SJSA1 (cell line): ENCODE measurements at regions not wholly inside any gene's neighbourhood (a gene's known extent, or its start where the extent isn't known, plus 50 kb on each side); places are given as distances from the start of the nearest gene placed in this dataset.

Experiments used
- DNase-seq, 2 experiments: peaks; one replicate each; pipeline ENCODE4 v3.0.0-alpha.2; 2015 to 2020; ENCODE audit warnings: low spot score in 2 of 2, low read depth in 1 of 2
- H3K27ac ChIP-seq: fragments of 250-450 bp; sonication (Bioruptor Pico); 2 replicates; pipeline ENCODE4 v1.5.1; 2020; ENCODE audit warnings: mild to moderate bottlenecking, moderate library complexity
- H3K27me3 ChIP-seq: fragments of 250-450 bp; sonication (Bioruptor Pico); replicated peaks from 2 replicates; pipeline ENCODE4 v1.5.1; 2020; ENCODE audit warnings: mild to moderate bottlenecking, moderate library complexity
- H3K36me3 ChIP-seq: fragments of 250-450 bp; sonication (Bioruptor Pico); 2 replicates; pipeline ENCODE4 v1.5.1; 2020; ENCODE audit warnings: mild to moderate bottlenecking
- H3K4me1 ChIP-seq: fragments of 250-450 bp; sonication (Bioruptor Pico); replicated peaks from 2 replicates; pipeline ENCODE4 v1.6.1; 2021; ENCODE audit warnings: mild to moderate bottlenecking
- H3K4me3 ChIP-seq: fragments of 250-450 bp; sonication (Bioruptor Pico); 2 replicates; pipeline ENCODE4 v1.5.1; 2020; ENCODE audit warnings: mild to moderate bottlenecking
- H3K9me3 ChIP-seq: fragments of 250-450 bp; sonication (Bioruptor Pico); replicated peaks from 2 replicates; pipeline ENCODE4 v1.5.1; 2020; ENCODE audit warnings: mild to moderate bottlenecking

GRCh38 chr3:151581035-151581434, 120.2 kb upstream of the IGSF10 start:
- DNase-seq = no peak
- H3K4me3 ChIP-seq = no peak overlapping the region
- peaks cover 19% of the 10 kb centered on the region for H3K4me1 ChIP-seq
- H3K9me3 ChIP-seq = no peaks in the 10 kb centered on the region
- H3K36me3 ChIP-seq = no peaks in the 10 kb centered on the region
- no peaks in the 10 kb centered on the region for H3K27me3 ChIP-seq
- H3K27ac ChIP-seq = peak overlapping the region; percentile 90

GRCh38 chr3:151580591-151580990, 119.7 kb upstream of the IGSF10 start:
- DNase-seq = peak in 1 of 2 experiments; percentile 85
- Histone ChIP-seq H3K27me3 (no peaks in the 10 kb centered on the region), H3K36me3 (no peaks in the 10 kb centered on the region), H3K27ac (peak overlapping the region; percentile 90), H3K9me3 (no peaks in the 10 kb centered on the region), H3K4me3 (no peak overlapping the region), H3K4me1 (peaks cover 19% of the 10 kb centered on the region)

- H3K27me3 ChIP-seq = no peaks in the 10 kb centered on the region
- peak overlapping the region; percentile 90 for H3K27ac ChIP-seq
- H3K4me1 ChIP-seq = peaks cover 19% of the 10 kb centered on the region
- no peak for DNase-seq
- H3K9me3 ChIP-seq = no peaks in the 10 kb centered on the region
- no peaks in the 10 kb centered on the region for H3K36me3 ChIP-seq
- H3K4me3 ChIP-seq = no peak overlapping the region
Observed at GRCh38 chr3:151579571-151580270, 118.9 kb upstream of the IGSF10 start.

- no peak overlapping the region for H3K27ac ChIP-seq
- no peaks in the 10 kb centered on the region for H3K9me3 ChIP-seq
- no peak overlapping the region for H3K4me3 ChIP-seq
- DNase-seq = no peak
- no peaks in the 10 kb centered on the region for H3K27me3 ChIP-seq
- no peaks in the 10 kb centered on the region for H3K36me3 ChIP-seq
- H3K4me1 ChIP-seq = peaks cover 19% of the 10 kb centered on the region
Observed at GRCh38 chr3:151578495-151578894, 117.6 kb upstream of the IGSF10 start.

- Histone ChIP-seq H3K4me1 (peaks cover 17% of the 10 kb centered on the region), H3K4me3 (no peak overlapping the region), H3K9me3 (no peaks in the 10 kb centered on the region), H3K36me3 (no peaks in the 10 kb centered on the region), H3K27me3 (no peaks in the 10 kb centered on the region), H3K27ac (no peak overlapping the region)
- no peak for DNase-seq
Observed at GRCh38 chr3:151576511-151577137, 115.8 kb upstream of the IGSF10 start.

GRCh38 chr3:151568184-151568583, 107.3 kb upstream of the IGSF10 start:
- H3K9me3 ChIP-seq = no peaks in the 10 kb centered on the region
- no peaks in the 10 kb centered on the region for H3K27me3 ChIP-seq
- no peaks in the 10 kb centered on the region for H3K4me1 ChIP-seq
- H3K36me3 ChIP-seq = no peaks in the 10 kb centered on the region
- no peak overlapping the region for H3K27ac ChIP-seq
- no peak for DNase-seq
- H3K4me3 ChIP-seq = no peak overlapping the region

DNA sequence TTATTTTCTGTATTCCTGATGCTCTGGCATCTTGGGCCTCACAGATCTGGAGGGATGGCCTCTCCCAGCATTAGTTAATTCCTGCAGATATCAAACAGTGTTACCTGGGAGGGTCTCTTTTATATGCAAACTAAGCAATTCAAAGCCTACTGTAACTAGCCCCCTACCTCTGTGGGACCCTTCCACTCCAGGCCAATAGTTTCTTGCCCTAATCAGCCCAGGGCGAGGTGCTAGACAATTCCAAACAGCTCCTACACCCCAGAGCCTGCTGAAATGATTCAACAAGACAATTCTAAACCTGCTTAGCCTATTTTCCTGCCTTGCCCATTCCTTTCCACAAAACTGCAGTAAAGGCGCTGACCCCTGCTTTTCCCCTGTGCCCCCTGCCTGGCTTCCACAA, 106.6 kb upstream of the IGSF10 start:
- no peaks in the 10 kb centered on the region for H3K9me3 ChIP-seq
- H3K4me1 ChIP-seq = no peaks in the 10 kb centered on the region
- H3K27ac ChIP-seq = no peak overlapping the region
- no peaks in the 10 kb centered on the region for H3K27me3 ChIP-seq
- DNase-seq = no peak
- H3K4me3 ChIP-seq = no peak overlapping the region
- no peaks in the 10 kb centered on the region for H3K36me3 ChIP-seq

GRCh38 chr3:151564261-151564660, 103.4 kb upstream of the IGSF10 start:
- Histone ChIP-seq H3K36me3 (no peaks in the 10 kb centered on the region), H3K4me1 (no peaks in the 10 kb centered on the region), H3K9me3 (no peaks in the 10 kb centered on the region), H3K27me3 (no peaks in the 10 kb centered on the region), H3K4me3 (no peak overlapping the region), H3K27ac (no peak overlapping the region)
- no peak for DNase-seq

- Histone ChIP-seq H3K9me3 (no peaks in the 10 kb centered on the region), H3K4me3 (no peak overlapping the region), H3K36me3 (no peaks in the 10 kb centered on the region), H3K27ac (no peak overlapping the region), H3K4me1 (no peaks in the 10 kb centered on the region), H3K27me3 (no peaks in the 10 kb centered on the region)
- DNase-seq = no peak
Observed at GRCh38 chr3:151563305-151563704, 102.4 kb upstream of the IGSF10 start.

GRCh38 chr3:151562891-151563290, 102.0 kb upstream of the IGSF10 start:
- Histone ChIP-seq H3K27ac (no peak overlapping the region), H3K4me1 (no peaks in the 10 kb centered on the region), H3K4me3 (no peak overlapping the region), H3K36me3 (no peaks in the 10 kb centered on the region), H3K27me3 (no peaks in the 10 kb centered on the region), H3K9me3 (no peaks in the 10 kb centered on the region)
- DNase-seq = no peak

- no peak for DNase-seq
- Histone ChIP-seq H3K27ac (no peak overlapping the region), H3K4me1 (no peaks in the 10 kb centered on the region), H3K4me3 (no peak overlapping the region), H3K36me3 (no peaks in the 10 kb centered on the region), H3K27me3 (no peaks in the 10 kb centered on the region), H3K9me3 (no peaks in the 10 kb centered on the region)
Observed at GRCh38 chr3:151561878-151562277, 101.0 kb upstream of the IGSF10 start.

GRCh38 chr3:151560738-151561137, 99.9 kb upstream of the IGSF10 start:
- Histone ChIP-seq H3K9me3 (no peaks in the 10 kb centered on the region), H3K27ac (no peak overlapping the region), H3K4me1 (no peaks in the 10 kb centered on the region), H3K27me3 (no peaks in the 10 kb centered on the region), H3K36me3 (no peaks in the 10 kb centered on the region), H3K4me3 (no peak overlapping the region)
- no peak for DNase-seq

DNA sequence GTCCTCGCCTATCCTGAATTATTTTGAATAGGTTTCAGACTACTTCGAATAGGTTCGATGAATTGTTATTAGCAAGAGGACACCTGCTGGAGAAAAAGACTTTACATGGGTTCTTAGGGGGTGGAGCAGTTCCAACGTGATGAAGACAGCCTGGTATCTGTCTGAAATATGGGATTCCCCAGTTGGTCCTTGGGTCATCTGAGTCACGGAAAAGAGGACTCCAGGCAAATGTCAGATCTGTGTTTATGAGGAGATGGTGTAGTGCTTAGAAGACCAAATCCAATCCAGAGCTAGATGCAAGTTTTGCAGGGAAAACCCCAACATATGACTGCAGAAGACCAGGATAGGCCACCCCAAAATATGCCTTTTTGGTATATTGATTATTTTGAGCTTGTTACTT, 98.9 kb upstream of the IGSF10 start:
- H3K27ac ChIP-seq = no peak overlapping the region
- DNase-seq = no peak
- H3K27me3 ChIP-seq = no peaks in the 10 kb centered on the region
- H3K4me1 ChIP-seq = no peaks in the 10 kb centered on the region
- H3K4me3 ChIP-seq = no peak overlapping the region
- H3K9me3 ChIP-seq = no peaks in the 10 kb centered on the region
- H3K36me3 ChIP-seq = no peaks in the 10 kb centered on the region

DNA sequence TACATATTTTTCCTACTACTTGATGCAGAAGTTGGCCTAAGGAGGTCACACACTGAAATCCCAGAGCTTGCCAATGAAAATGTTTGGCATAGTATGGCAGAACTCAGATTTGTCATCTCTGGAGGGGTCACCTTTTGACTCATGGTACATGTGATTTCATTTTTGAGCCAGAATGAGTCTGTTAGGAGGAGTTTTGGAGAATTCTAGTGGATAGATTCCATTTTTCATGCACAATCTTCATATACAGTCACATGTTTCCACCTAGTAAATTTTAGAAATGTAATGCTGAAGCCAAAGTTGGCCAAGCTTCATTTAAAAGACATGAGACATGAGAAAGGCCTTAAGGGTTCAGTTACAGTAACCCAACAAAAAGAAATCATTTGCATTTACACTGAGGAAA, 97.8 kb upstream of the IGSF10 start:
- no peak overlapping the region for H3K4me3 ChIP-seq
- H3K9me3 ChIP-seq = no peaks in the 10 kb centered on the region
- no peaks in the 10 kb centered on the region for H3K27me3 ChIP-seq
- H3K36me3 ChIP-seq = no peaks in the 10 kb centered on the region
- DNase-seq = no peak
- H3K27ac ChIP-seq = no peak overlapping the region
- H3K4me1 ChIP-seq = no peaks in the 10 kb centered on the region
